HG03460 (cell line): ENCODE measurements at regions not wholly inside any gene's neighbourhood (a gene's known extent, or its start where the extent isn't known, plus 50 kb on each side); places are given as distances from the start of the nearest gene placed in this dataset.
"Not testable (repeated sequence)": the region's sequence is repeated elsewhere in the genome, so short reads cannot be mapped to it uniquely, and the experiment has no call there.

Source experiments
- ATAC-seq: cut with Tn5 transposase; IDR thresholded peaks from one replicate; pipeline ENCODE4 v1.9.1; 2021; ENCODE audit not compliant: unreplicated experiment

DNA sequence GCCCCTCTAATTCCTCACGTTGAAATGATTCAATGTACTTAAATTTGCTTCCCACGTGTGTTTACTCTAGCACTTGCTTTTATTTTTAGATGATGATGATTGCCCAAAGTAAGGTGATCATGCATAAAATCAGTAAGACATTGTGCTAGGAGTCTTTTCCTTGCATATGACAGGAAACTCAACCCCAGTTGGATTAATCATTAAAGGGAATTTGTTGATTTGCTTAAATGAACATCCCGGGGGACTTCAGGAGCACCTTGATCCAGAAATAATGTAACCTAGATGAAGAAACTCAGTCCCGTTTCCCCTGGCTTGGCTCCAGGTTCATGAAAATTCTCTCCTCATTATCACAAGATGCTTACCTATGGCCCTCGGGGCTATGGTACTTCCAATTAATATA is 106.1 kb upstream of the STC2 start:
- ATAC-seq, result no peak

DNA sequence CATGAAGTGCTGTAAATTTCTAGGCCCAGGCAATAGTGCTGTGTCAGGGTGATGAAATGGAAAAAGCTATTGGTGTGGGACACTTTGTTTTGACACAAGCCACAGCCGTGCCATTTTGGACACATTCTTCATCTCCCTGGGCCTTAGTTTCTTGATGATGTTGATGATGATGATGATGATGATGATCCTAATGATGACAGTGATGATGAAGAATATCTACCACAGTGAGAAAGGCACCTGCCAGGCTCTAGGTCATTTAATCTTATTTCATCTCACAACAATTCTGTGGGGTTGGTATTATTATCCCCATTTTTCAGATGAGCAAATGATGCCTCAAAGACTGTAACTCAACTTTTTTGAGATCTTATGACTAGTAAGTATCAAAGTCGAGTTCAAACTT is 102.2 kb upstream of the STC2 start:
- no peak for ATAC-seq

DNA sequence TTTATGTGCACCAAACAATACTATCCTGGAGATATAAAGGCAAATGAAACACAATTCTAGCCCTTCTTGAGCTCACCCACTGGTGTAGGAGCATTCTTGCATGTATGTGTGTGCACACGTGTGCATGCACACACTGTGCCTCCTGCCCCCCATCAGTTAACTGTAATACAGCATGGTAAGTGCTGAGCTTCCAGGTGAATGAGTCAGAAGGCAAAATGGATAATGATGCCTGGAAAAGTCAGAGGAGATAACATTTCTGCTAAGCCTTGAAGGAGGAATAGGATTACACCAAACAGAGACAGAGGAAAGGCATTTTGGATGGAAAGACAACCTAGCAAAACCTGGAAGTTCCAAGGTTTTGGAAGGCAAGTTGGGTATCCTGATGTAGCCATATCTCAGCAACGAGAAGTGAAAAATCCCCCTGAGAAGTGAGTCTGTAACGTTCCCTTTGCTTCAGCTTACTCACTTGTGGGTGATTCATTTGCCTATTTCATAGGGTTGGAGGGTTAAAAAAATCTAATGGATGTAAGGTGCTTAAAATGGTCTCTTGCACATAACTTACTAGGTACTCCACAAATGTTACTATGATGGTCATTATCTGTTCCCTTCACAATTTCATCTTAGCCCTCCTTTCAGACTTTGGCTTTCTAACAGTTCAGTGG is 101.4 kb upstream of the STC2 start:
- no peak for ATAC-seq

DNA sequence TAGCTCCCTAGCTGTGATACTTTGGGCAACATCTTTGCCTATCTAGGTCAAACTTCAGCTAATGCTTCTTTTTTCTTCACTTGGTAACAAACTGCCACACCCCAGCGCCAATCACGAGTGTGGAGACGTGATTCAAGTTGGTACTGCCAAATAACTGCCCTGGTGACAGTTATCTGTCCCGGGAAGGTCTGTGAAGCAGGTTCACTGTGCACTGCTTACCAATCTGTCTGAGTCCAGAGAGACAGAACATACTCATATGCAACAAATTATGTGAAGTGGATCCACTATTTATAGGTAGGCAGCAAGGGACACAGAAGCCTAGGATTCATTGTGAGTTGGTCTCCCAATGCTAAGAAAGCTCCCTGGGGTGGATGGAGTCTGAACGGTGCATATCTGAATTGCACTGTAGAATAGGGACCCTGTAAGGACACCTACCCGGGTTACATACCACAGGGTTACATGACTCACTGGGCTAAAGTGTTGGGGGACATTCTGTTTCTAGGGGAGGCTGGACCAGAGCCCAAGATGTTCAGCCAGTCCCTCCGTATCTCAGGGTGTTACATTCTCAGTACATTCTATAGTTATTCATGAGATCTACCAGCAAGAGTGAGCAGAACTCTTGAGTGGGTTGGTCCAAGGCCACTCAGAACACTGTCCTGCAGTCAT is 95.4 kb upstream of the STC2 start:
- no peak for ATAC-seq

DNA sequence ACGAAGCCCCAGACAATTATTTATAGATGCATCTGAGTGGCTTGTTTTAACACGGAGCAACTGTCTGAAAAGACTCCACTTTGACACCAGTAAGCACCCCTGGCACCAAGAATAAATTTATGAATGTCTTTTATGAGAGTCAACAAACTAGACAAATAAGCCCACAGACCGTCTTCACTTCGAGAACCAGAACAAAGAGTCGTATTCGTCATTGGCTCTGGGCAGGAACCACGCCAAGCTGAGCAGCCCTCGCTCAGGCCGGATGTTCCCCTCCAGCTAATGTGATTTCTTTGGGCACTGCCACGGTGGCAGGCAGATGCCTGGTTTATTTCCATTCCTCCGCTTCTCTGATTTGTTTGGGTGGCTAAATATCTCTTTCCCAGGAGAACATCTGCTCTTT is 91.9 kb upstream of the STC2 start:
- no peak for ATAC-seq

DNA sequence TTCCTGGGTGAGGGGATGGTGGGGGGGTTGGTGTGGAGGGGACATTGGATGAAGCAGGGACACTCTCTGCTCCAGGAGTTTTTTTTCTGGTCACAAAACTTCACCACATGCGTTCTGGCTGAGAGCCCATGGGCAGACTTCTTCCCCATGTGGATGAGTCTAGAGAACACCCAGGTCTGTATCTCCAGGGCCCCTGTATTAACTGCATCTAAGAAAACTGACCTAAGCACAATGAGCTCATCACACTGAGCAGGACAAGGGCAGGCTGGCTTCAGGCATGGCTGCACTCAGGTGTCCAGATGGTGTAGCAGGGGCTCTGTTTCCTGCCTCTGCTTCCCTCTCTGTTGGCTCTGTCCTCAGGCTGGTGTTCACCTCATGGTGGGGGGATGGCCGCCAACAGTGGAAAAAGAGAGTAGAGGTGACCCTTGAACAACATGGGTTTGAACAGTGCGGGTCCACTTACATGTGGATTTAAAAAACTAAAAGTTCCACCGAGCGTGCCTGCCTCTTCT is 85.3 kb upstream of the STC2 start:
- ATAC-seq, result no peak

DNA sequence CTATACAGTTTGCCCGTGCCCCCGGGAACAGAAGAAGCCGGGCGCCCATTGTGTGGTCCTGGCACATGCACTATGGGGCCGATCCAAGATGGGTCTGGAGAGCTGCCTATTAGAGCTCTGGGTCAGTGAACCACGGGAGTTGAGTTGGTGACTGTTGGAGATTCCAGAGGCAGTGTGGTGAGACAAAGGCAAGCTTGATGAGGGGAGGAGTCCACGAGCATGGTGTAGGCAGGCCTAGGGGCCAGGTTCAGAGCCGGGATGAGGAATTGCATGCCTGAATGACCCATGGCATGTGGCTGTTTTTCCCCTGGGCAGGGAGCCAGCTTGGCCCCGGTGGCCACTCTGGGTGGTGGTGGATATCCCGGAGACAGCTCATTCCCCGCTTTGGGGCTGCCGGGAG is 84.4 kb upstream of the STC2 start:
- ATAC-seq, result no peak

DNA sequence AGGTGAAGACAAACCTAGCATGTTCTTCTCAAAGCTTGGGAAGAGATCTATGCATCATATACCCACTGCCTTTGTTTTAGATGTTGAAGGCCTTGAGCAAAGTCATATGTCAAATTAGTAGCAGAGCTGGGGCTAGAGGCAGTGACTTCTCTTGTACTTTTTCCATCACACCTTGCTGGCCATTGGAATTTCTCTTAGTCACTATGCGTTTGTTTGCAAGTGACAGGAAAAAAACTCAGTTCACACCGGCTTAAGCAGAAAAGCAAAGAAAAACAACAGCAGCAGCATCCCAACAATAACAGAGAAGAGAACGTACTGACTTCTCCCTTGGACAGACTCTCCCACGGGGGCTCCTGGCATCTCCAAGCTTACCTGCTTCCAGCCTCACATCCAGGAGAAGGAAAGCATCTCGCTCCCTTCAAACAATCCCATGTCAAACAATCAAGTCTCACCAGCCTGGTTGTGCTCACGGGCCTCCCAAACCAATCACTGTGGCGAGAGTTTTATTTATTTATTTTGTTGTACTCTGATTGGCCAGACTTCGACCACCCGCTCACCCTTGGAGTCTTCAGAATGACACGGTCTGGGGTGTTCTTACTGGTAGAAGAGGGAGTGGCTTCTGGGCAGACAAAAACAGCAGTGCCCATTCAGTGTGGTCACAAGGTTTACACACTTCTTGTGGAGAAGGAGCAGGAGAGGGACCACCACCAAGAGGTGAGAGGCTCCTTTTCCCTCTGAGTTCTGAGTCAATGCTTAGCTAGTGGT is 83.8 kb upstream of the STC2 start:
- ATAC-seq, result no peak

DNA sequence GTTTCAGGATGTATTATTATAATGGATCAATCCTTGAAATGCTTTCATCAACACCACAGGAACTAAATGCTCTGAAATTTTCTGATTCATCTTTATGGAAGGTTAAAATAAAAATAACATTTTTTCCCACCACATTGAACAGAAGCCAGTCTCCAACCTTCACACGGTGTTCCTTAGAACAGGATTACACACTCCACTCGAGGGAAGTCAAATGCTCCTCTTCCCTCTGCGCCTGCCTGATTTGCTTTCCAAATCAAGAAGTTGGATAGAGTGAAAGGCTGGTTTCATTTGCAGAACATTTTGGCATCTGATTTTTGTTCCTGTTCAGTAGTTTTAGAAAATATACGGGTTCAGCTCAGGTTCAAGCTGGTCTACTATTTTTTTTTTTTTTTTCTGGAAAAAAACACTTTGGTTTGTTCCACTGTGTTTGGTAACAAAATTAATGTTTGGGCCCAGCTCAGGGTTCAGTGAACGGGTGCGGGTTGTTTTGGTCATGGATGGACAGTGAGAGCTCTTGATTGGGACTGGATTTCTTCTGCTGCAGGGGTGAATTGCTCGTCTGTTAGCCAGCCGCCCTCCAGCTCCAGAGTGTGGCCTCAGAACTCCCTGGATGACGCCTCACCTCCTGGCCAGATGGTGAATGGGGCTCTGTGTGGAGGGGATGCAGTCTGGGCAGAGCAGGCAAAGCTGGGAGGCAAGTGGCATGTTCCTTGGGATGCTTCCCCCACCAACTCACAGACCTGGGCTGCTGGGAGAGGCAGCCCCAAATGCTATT is 82.4 kb upstream of the STC2 start:
- no peak for ATAC-seq

DNA sequence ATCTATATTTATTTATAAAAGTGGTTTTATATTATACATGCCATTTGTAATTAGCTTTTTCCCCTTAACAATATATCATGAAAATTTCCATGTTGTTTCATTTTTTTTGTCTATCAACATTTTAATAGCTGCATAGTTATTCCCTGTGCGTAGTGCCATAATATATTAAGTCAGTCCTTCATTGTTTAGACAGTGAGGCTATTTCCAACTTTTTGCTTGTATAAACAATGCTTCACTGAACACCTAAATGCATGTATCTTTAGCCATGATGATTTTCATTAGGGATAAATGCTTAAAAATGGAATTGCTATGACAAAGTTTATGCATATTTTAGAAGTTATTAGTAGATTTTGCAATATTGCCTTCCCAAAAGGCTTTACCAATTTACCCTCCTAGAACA is 80.7 kb upstream of the STC2 start:
- no peak for ATAC-seq

DNA sequence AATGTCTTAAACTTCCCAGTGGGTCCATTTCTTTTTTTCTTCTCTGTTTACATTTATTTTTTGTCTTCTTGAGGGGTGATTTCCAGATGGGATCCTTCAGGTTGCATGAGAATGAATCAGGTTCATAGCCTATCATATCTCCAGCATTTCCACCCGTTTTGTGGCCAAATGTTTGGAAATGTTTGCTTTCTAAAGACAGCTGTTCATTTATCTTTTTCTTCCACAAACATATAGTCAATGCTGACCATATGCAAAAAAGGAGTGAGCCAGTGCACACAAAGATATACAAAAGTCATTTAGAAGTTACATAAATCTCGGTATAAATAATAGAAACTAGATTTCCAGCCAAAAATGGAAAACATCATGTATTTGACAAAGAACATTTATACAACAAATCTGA is 71.6 kb upstream of the STC2 start:
- ATAC-seq, result no peak

DNA sequence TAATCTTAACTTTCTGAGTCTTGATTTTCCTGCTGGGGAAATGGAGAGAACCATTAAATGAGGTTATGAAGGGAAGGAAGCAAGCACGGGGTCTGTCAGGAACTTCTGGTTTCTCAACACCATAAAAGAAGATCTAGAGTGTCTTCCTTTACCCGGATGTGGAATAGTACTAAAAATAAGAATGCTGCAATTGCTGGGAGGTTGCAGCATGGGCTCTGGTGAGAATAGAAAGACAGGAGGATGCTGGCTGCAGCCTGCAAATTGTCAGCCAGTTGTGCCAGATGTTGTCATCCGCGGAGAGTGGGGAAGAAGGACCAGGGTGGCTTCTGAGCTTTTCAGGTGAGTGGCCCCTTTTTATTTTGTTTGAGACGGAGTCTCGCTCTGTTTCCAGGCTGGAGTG is 69.3 kb upstream of the STC2 start:
- ATAC-seq, result no peak

DNA sequence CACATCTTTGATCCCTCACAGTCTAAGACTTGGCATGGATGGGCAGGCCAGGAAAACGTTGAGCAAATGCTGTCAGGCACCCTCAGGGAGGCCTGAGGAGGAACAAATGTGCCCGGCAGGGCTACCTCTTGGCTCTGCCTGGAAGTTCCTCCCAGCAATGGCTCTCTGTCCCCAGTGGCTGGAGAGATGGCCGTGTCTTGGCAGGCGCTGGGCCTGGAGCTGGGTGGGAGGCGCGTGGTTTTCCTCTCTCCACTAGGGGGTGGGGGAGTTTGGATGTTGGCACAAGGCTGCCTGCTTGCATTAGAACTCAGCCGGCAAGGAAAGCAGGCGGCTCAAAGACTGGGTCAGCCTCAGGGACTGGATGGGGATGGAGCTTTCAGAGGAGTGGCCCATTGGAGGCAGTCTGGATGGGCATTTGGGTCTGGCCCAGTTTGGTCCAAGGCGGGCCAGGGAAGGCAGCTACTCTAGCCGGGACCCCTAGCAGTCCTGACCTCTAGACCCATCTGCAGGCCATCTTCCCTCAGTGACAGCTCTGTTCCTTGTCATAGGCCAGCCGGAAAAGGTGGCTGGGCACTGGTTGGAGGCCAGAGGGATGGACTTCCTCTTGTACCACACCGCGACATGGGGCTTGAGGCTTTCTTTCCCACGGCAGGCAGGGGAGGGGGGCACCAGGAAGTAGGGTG is 68.2 kb upstream of the STC2 start:
- ATAC-seq, result no peak

DNA sequence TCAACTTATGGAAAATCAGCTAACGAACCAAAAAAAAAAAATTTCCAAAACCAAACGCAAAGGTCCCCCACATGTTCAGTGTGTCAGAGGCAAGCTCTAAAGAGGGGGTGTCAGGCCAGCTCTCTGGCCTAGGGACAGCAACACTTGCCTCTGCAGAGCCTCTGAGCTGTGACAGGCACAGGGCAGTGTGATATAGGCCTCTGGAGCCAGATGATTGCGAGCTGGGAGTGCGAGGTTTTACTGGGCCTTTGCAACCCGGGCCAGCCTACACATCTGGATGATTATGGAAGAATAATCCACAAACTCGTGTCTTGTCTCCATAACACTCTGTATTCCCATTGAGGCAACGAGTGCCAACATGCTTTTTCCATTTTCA is 67.7 kb upstream of the STC2 start:
- ATAC-seq, result no peak

DNA sequence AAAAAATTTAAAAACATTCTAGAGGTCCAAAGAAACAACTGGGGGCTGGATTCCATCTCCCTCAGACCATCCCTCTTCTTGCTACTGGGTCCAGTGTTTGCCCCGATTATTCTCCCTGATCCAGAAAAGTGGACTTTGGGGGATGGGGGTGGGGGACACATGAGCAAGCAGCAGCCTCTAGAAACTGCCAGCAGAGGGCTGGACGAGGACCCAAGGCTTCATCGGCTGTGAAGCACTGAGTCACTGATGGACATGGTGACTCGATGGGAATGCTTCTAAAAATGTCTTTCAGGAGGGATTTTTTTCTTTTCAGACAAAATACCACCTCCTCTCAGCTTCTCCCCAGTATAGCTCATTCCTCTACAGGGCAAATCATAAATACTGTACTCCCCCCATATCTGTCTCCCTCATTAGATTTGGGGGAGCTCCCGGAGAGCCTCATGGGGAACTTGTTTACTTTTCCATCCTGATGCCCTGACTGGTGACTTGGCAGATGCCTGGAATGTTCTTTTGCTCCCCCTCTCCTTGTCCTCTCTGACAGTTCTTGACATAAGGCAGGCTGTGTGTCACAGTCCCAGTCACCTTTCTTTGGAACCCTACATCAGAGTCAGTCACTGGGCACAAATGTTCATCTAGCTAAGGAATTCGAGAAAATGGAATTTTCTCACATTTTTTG is 67.2 kb upstream of the STC2 start:
- ATAC-seq, result no peak

DNA sequence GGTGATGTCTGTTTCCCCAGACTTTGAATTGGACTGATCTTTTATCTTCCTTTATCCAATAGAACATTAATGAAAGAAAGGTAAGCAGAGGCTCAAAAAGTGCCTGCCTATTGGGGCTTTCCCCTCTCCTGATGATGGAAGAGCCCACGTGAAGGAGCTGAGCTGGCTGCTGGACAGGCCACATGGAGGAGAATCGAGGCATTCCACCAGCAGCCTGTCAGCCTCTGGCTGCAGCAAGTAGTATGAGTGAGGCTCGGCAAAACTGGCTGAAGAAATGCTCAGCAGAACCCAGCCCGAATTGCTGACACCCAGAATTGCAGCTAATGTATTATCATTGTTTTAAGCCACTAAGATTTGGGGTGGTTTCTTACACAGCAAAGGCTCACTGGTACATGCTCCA is 66.5 kb upstream of the STC2 start:
- ATAC-seq, result no peak

DNA sequence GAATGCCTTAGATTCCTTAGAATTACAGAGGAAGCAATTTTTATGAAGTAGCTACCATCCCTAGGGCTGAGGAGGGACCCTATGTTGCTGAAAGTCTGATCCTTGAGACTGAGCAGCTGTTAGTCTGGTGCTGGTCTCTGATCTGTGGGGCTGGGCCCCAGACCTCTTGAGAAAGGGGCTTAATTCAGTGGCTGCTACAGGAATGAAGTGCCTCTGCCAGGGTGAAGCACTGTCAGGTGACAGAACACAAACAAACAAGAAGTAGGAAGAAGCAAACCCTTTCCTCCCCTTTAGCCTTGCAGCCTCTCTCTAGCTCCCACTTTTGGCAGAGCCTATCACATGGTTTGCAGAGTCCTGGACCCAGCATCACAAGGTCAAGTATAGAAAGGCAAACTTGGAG is 64.0 kb upstream of the STC2 start:
- ATAC-seq, result no peak

DNA sequence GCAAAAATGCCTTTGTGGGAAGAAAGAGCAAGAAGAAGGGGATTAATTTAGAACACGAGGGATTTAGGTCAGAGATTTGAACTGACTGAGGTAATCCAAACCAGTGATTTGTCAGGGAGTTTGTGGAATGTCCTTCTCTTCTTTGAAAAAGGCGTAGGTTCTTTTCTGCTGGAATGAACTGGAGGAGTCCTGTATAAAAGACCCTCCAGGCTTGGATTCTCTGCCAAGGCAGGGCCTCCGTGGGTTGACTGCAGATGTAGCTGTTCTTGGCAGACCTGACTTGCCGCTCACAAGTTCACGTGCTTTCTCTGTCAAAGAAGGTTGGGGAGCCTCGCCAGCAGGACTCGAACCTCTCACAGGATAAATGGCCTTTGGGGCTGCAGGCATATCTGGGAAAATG is 62.8 kb upstream of the STC2 start:
- no peak for ATAC-seq

DNA sequence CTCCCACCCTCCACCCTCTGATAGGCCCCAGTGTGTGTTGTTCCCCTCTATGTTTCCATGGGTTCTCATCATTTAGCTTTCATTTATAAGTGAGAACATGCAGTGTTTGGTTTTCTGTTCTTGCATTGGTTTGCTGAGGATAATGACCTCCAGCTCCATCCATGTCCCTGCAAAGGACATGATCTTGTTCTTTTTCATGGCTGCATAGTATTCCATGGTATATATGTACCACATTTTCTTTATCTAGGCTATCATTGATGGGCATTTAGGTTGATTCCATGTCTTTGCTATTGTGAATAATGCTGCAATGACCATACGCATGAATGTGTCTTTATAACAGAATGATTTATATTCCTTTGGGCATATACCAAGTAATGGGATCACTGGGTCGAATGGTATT is 59.1 kb upstream of the STC2 start:
- not testable (repeated sequence) for ATAC-seq

DNA sequence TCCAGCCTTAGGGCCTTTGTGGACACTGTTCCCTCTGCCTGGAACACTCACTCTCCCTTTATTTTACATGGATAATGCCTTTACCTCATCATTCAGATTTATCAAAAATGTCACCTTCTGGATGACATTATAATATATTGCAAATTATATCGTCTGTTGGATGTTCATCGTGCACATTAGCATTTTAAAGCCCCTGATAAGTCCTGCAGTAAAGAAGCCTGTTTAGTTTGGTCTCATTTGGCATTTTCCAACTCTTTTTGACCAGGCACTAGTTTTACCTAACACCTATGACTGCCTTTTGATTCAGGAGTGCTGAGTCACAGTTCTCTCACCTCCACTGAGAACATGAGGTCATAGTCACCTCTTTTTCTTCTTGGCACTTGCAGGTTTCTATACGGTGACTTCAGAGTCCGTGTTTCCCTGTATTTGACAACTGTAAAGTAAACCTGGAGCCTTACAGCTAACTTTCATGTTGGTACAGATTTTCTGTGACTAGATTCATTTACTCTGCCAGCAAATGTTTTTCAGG is 57.7 kb upstream of the STC2 start:
- ATAC-seq, result no peak
